PC-3 (cell line): ENCODE measurements at regions not wholly inside any gene's neighbourhood (a gene's known extent, or its start where the extent isn't known, plus 50 kb on each side); places are given as distances from the start of the nearest gene placed in this dataset.

Experiments used
- ATAC-seq: fragments of 200-7000 bp; cut with Tn5 transposase; 2 replicates; pipeline ENCODE4 v1.9.1; 2020; ENCODE audit warnings: mild to moderate bottlenecking, moderate library complexity
- BruUV-seq: library from RNA; stranded (reverse); fragments of 400-500 nt; replicated peaks from 2 replicates; lab custom pipeline; 2021; lab: Mats Ljungman, UMichigan
- CTCF ChIA-PET: fragments of 300-600 bp; sonication (Branson Sonifier 250); formaldehyde crosslinking; loops from one replicate; lab custom pipeline; 2022; ENCODE audit warnings: antibody characterized with exemption; lab: Charles Lee
- POLR2A ChIA-PET: fragments of 300-600 bp; sonication (Branson Sonifier 250); formaldehyde crosslinking; loops from one replicate; lab custom pipeline; 2022; ENCODE audit warnings: antibody characterized with exemption; ENCODE audit not compliant: unreplicated experiment; lab: Charles Lee
- DNase-seq: peaks from one replicate; pipeline ENCODE4 v3.0.0-alpha.2; 2015
- H2AFZ ChIP-seq: fragments of 300-600 bp; sonication (generic); 2 replicates; pipeline ENCODE4 v1.6.0; 2016; ENCODE audit warnings: antibody characterized with exemption, low read length
- H3F3A ChIP-seq: fragments of 300-600 bp; sonication (generic); one replicate; pipeline ENCODE4 v1.6.0; 2017; ENCODE audit warnings: antibody characterized with exemption, low read length, control low read depth, mild to moderate bottlenecking; ENCODE audit not compliant: unreplicated experiment
- H3K27ac ChIP-seq: fragments of 300-600 bp; sonication (generic); 2 replicates; pipeline ENCODE4 v1.5.1; 2016; ENCODE audit warnings: mild to moderate bottlenecking, low read length
- H3K27me3 ChIP-seq: fragments of 300-600 bp; sonication (generic); 2 replicates; pipeline ENCODE4 v1.6.1; 2016; ENCODE audit warnings: low read length, mixed read lengths
- H3K36me3 ChIP-seq: fragments of 300-600 bp; sonication (generic); 2 replicates; pipeline ENCODE4 v1.6.1; 2016; ENCODE audit warnings: low read depth, mixed run types, low read length, mixed read lengths
- H3K4me1 ChIP-seq: fragments of 300-600 bp; sonication (generic); 2 replicates; pipeline ENCODE4 v1.5.1; 2016; ENCODE audit warnings: low read length; ENCODE audit not compliant: insufficient read depth
- H3K4me2 ChIP-seq: fragments of 300-600 bp; sonication (generic); 2 replicates; pipeline ENCODE4 v1.6.0; 2016; ENCODE audit warnings: low read length
- H3K4me3 ChIP-seq: fragments of 300-600 bp; sonication (generic); 2 replicates; pipeline ENCODE4 v1.5.1; 2016; ENCODE audit warnings: mild to moderate bottlenecking, low read length, mixed read lengths
- H3K79me2 ChIP-seq: fragments of 300-600 bp; sonication (generic); 2 replicates; pipeline ENCODE4 v1.6.1; 2017; ENCODE audit warnings: low read length, mixed read lengths
- H3K9ac ChIP-seq: fragments of 300-600 bp; sonication (generic); 2 replicates; pipeline ENCODE4 v1.6.0; 2016; ENCODE audit warnings: mild to moderate bottlenecking, low read length
- H3K9me2 ChIP-seq: fragments of 300-600 bp; sonication (generic); replicated peaks from 2 replicates; pipeline ENCODE4 v1.6.1; 2016; ENCODE audit warnings: mixed run types, low read length, mixed read lengths
- H3K9me3 ChIP-seq: fragments of 300-600 bp; sonication (generic); 2 replicates; pipeline ENCODE4 v1.6.1; 2016; ENCODE audit warnings: low read length, mixed read lengths
- H4K20me1 ChIP-seq: fragments of 300-600 bp; sonication (generic); 2 replicates; pipeline ENCODE4 v1.6.1; 2016; ENCODE audit warnings: low read length, mixed read lengths
- CTCF ChIP-seq: fragments of 300-600 bp; sonication (generic); conservative IDR thresholded peaks from 2 replicates; pipeline ENCODE4 v1.5.1; 2017; ENCODE audit warnings: antibody characterized with exemption, low read depth, mild to moderate bottlenecking, low read length
- EZH2 ChIP-seq: fragments of 300-600 bp; sonication (generic); IDR thresholded peaks from one replicate; pipeline ENCODE4 v1.6.1; 2017; ENCODE audit warnings: antibody characterized with exemption, mild to moderate bottlenecking, low read length; ENCODE audit not compliant: unreplicated experiment
- EZH2phosphoT487 ChIP-seq: fragments of 300-600 bp; sonication (generic); IDR thresholded peaks from 2 replicates; pipeline ENCODE4 v1.6.1; 2018; ENCODE audit warnings: mild to moderate bottlenecking, antibody characterized with exemption, low read length, borderline replicate concordance
- intact Hi-C: fragments of 100-400 bp; cut with micrococcal nuclease; formaldehyde crosslinking; loops from 2 replicates; pipeline ENCODE4 v1.9.0; 2023

GRCh38 chr3:170641510-170642236 is 55.8 kb upstream of the SLC7A14 start:
- no peaks in the 10 kb centered on the region for H3K4me1 ChIP-seq
- no peaks in the 10 kb centered on the region for H3K27me3 ChIP-seq
- H4K20me1 ChIP-seq, result no peaks in the 10 kb centered on the region
- H2AFZ ChIP-seq, result no peak overlapping the region
- DNase-seq (no peak), ATAC-seq (no peak)
- H3K27ac ChIP-seq, result no peak overlapping the region
- H3F3A ChIP-seq, result no peaks in the 10 kb centered on the region
- TF ChIP-seq CTCF (no peak), EZH2phosphoT487 (no peak), EZH2 (no peak)
- H3K79me2 ChIP-seq, result no peaks in the 10 kb centered on the region
- ChIA-PET CTCF (no interaction called here), POLR2A (no interaction called here)
- H3K4me3 ChIP-seq, result no peak overlapping the region
- H3K9me2 ChIP-seq, result no peaks in the 10 kb centered on the region
- intact Hi-C loops, result no loop called here
- no peaks in the 10 kb centered on the region for H3K36me3 ChIP-seq
- H3K9ac ChIP-seq, result no peak overlapping the region
- no TSS peak for BruUV-seq
- H3K4me2 ChIP-seq, result no peak overlapping the region
- H3K9me3 ChIP-seq, result no peaks in the 10 kb centered on the region

- Histone ChIP-seq H3K4me1 (no peaks in the 10 kb centered on the region), H3K9me3 (no peaks in the 10 kb centered on the region), H3F3A (no peaks in the 10 kb centered on the region), H3K36me3 (no peaks in the 10 kb centered on the region), H3K4me3 (no peak overlapping the region), H3K9ac (no peak overlapping the region), H3K9me2 (no peaks in the 10 kb centered on the region), H3K79me2 (no peaks in the 10 kb centered on the region), H3K4me2 (no peak overlapping the region), H2AFZ (no peak overlapping the region), H3K27me3 (no peaks in the 10 kb centered on the region), H4K20me1 (no peaks in the 10 kb centered on the region), H3K27ac (no peak overlapping the region)
- no TSS peak for BruUV-seq
- ATAC-seq, result no peak
- ChIA-PET POLR2A (no interaction called here), CTCF (no interaction called here)
- intact Hi-C loops, result no loop called here
- no peak for DNase-seq
- no peak for TF ChIP-seq EZH2phosphoT487
Measured at GRCh38 chr3:170640737-170641171, 54.9 kb upstream of the SLC7A14 start.

- ChIA-PET CTCF (no interaction called here), POLR2A (no interaction called here)
- intact Hi-C loops, result no loop called here
- Histone ChIP-seq H3F3A (no peaks in the 10 kb centered on the region), H3K4me1 (no peaks in the 10 kb centered on the region), H3K9me2 (no peaks in the 10 kb centered on the region), H3K36me3 (no peaks in the 10 kb centered on the region), H2AFZ (no peak overlapping the region), H3K9ac (no peak overlapping the region), H3K9me3 (no peaks in the 10 kb centered on the region), H3K79me2 (no peaks in the 10 kb centered on the region), H4K20me1 (no peaks in the 10 kb centered on the region), H3K27me3 (no peaks in the 10 kb centered on the region), H3K4me2 (no peak overlapping the region), H3K4me3 (no peak overlapping the region), H3K27ac (no peak overlapping the region)
- ATAC-seq, result no peak
- DNase-seq, result no peak
- TF ChIP-seq EZH2phosphoT487 (no peak), EZH2 (no peak)
- no TSS peak for BruUV-seq
Measured at GRCh38 chr3:170638988-170639387, 53.1 kb upstream of the SLC7A14 start.

GRCh38 chr3:170637306-170637705 is 51.4 kb upstream of the SLC7A14 start:
- Histone ChIP-seq H3K9me2 (no peaks in the 10 kb centered on the region), H3K9me3 (no peaks in the 10 kb centered on the region), H3K79me2 (no peaks in the 10 kb centered on the region), H3K4me3 (no peak overlapping the region), H2AFZ (no peak overlapping the region), H3K9ac (no peak overlapping the region), H3K4me1 (peaks cover 7% of the 10 kb centered on the region), H3K27ac (no peak overlapping the region), H3K36me3 (no peaks in the 10 kb centered on the region), H3K27me3 (no peaks in the 10 kb centered on the region), H4K20me1 (no peaks in the 10 kb centered on the region), H3F3A (no peaks in the 10 kb centered on the region), H3K4me2 (no peak overlapping the region)
- no TSS peak for BruUV-seq
- TF ChIP-seq CTCF (no peak), EZH2phosphoT487 (no peak), EZH2 (no peak)
- POLR2A ChIA-PET, result no interaction called here
- DNase-seq, result no peak
- ATAC-seq, result no peak
- CTCF ChIA-PET, result no interaction called here
- intact Hi-C loops, result no loop called here
